Psoas muscle (tissue), 7 donors: ENCODE measurements at regions not wholly inside any gene's neighbourhood (a gene's known extent, or its start where the extent isn't known, plus 50 kb on each side); places are given as distances from the start of the nearest gene placed in this dataset.

ENCODE experiments used
- ATAC-seq, 4 donors: fragments of 200-7000 bp; cut with Tn5 transposase; one replicate each; pipeline ENCODE4 v1.9.1; 2020; ENCODE audit warnings: moderate library complexity in 3 of 4, mild to moderate bottlenecking in 2 of 4
- DNase-seq, 2 donors: peaks; one replicate each; pipeline ENCODE4 v3.0.0-alpha.2; 2020
- H3K27ac ChIP-seq: fragments of 200-600 bp; one replicate; pipeline ENCODE4 v1.8.0; 2022
- H3K27me3 ChIP-seq, 3 donors: fragments of 200-600 bp in 1 of 3; one replicate each; pipeline versions ENCODE4 v1.6.1 to v1.8.0; 2013 to 2022; ENCODE audit warnings: low read length in 2 of 3, mild to moderate bottlenecking in 2 of 3, moderate library complexity in 1 of 3; ENCODE audit not compliant: insufficient read depth in 3 of 3
- H3K36me3 ChIP-seq, 2 donors: fragments of 200-600 bp in 1 of 2; one replicate each; pipeline versions ENCODE4 v1.6.1 to v1.8.0; 2013 to 2022; ENCODE audit warnings: low read depth in 1 of 2, mild to moderate bottlenecking in 1 of 2, moderate library complexity in 1 of 2; ENCODE audit not compliant: insufficient read depth in 1 of 2
- H3K4me1 ChIP-seq: fragments of 200-600 bp; one replicate; pipeline ENCODE4 v1.8.0; 2022
- H3K4me3 ChIP-seq: fragments of 200-600 bp; one replicate; pipeline ENCODE4 v1.8.0; 2022; ENCODE audit warnings: mild to moderate bottlenecking
- H3K9me3 ChIP-seq: fragments of 200-600 bp; one replicate; pipeline ENCODE4 v1.8.0; 2022
- WGBS, 3 donors: extraction: QIAGEN DNeasy Blood & Tissue Kit; methylation state at CpG; one replicate each; pipeline versions ENCODE4 v1.1.6 to v1.1.7; 2013; 5-methylcytosine and 5-hydroxymethylcytosine counted together
- intact Hi-C, 2 donors: fragments of 100-400 bp; cut with DNase I; formaldehyde crosslinking; loops; one replicate each; pipeline versions ENCODE4 v1.11.0 to v1.14.2; 2022
- TF ChIP-seq, protein P1 (sequence below): fragments of 200-600 bp; IDR thresholded peaks from one replicate; pipeline ENCODE4 v1.8.0; 2022; ENCODE audit warnings: antibody characterized with exemption
- donor health status: healthy with polysubstance abuse.
- donor health status: DM: no; HTN: no; CAD: no; lungs with moderate emphysema.
- donor health status: Bipolar disorder and iron deficiency.
- donor health status: healthy.
- donor health status: DM: yes; HTN: yes; CAD: no.
- donor health status: DM: no; HTN: no; CAD: no.
- donor health status: DM: yes; HTN: yes; CAD: no.

DNA sequence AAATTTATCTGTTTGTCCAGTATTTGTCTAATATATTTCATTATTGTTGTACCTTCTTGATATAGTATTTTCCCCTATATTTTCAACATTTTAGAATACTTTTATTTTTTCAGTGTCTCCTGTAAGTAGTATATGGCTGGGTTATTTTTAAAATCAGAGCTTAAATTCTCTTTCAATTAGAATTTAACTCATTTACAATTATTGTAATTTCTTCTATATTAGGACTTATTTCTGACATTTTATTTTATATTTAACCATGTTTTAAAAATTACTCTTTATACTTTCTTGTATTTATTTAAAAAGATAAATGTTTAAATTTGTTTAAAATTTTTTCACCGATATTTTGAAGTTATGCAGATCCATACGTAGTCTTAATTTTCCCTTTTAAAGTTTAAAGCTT lies 220.0 kb upstream of the NPVF start:
- ATAC-seq, result no peak
- intact Hi-C loops, result no loop called here
- Histone ChIP-seq H3K4me1 (peaks cover 8% of the 10 kb centered on the region), H3K4me3 (no peak overlapping the region), H3K36me3 (no peaks in the 10 kb centered on the region), H3K9me3 (no peaks in the 10 kb centered on the region), H3K27ac (no peak overlapping the region), H3K27me3 (peaks cover 0 to 3% (median 0%) of the 10 kb centered on the region in 3 donors)
- 96 to 99% (median 97%) methylated on average over 2 of the region's 2 CpGs for WGBS, 3 donors
- TF ChIP-seq, protein P1, sequence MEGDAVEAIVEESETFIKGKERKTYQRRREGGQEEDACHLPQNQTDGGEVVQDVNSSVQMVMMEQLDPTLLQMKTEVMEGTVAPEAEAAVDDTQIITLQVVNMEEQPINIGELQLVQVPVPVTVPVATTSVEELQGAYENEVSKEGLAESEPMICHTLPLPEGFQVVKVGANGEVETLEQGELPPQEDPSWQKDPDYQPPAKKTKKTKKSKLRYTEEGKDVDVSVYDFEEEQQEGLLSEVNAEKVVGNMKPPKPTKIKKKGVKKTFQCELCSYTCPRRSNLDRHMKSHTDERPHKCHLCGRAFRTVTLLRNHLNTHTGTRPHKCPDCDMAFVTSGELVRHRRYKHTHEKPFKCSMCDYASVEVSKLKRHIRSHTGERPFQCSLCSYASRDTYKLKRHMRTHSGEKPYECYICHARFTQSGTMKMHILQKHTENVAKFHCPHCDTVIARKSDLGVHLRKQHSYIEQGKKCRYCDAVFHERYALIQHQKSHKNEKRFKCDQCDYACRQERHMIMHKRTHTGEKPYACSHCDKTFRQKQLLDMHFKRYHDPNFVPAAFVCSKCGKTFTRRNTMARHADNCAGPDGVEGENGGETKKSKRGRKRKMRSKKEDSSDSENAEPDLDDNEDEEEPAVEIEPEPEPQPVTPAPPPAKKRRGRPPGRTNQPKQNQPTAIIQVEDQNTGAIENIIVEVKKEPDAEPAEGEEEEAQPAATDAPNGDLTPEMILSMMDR, result no peak
- no peak for DNase-seq

DNA sequence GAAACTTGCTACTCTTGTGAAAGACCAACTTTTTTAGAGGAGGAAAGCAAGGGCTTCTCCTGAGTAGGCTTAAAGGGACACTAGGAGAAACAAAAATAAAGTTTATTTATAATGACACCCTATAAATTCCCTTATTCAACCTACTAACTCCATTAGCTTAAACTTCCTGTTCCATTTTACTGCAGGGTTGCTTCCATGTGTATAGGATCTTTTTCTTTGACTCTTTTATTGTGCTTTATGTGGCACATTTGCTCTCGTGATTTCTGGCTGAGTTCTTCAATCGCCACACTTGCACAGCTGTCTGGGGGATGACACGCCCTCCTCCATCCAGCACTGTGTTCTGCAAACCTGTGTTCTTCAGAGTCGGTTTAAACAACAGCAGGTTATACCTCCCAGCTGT lies 225.7 kb upstream of the NPVF start:
- peaks cover 22% of the 10 kb centered on the region for H3K4me1 ChIP-seq
- TF ChIP-seq, protein P1, result no peak
- no peak for DNase-seq
- intact Hi-C loops, result no loop called here
- H3K27ac ChIP-seq, result peak overlapping the region; percentile 55
- no peaks in the 10 kb centered on the region for H3K27me3 ChIP-seq
- no peak for ATAC-seq
- 26 to 28% (median 27%) methylated on average over 4 of the region's 4 CpGs for WGBS, 3 donors
- no peak overlapping the region for H3K4me3 ChIP-seq
- no peaks in the 10 kb centered on the region for H3K9me3 ChIP-seq
- no peaks in the 10 kb centered on the region for H3K36me3 ChIP-seq

DNA sequence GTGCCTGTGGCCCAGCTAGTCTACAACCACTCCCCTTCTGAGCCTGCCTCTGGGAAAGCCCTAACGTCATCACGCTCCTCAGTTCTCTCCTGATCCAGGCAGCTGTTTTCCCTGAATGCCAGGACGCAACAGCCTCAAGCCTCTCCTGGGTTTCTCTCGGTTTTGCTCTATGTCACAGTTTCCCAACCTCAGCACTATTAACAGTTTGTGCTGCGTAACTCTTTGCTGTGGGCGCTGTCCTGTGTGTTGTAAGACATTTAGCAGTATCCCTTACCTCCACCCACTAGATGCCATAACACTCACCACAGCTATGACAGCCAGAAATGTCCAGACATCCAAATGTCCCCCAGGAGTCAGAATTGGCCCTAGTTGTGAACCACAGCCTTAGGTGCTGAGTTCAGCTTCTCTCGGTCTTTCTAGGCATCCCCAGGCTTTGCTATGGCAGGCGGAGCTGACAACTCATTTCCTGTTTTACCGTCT lies 226.3 kb upstream of the NPVF start:
- TF ChIP-seq, protein P1, result no peak
- Histone ChIP-seq H3K27ac (peak overlapping the region; percentile 55), H3K36me3 (no peaks in the 10 kb centered on the region), H3K4me1 (peaks cover 22% of the 10 kb centered on the region), H3K27me3 (no peaks in the 10 kb centered on the region), H3K4me3 (peak overlapping the region; percentile 30), H3K9me3 (no peaks in the 10 kb centered on the region)
- DNase-seq, result peak; percentile 17 to 63
- intact Hi-C loops, result no loop called here
- 27 to 37% (median 35%) methylated on average over 9 of the region's 9 CpGs for WGBS, 3 donors
- ATAC-seq, result peak; percentile 59 to 94 (median 80)

DNA sequence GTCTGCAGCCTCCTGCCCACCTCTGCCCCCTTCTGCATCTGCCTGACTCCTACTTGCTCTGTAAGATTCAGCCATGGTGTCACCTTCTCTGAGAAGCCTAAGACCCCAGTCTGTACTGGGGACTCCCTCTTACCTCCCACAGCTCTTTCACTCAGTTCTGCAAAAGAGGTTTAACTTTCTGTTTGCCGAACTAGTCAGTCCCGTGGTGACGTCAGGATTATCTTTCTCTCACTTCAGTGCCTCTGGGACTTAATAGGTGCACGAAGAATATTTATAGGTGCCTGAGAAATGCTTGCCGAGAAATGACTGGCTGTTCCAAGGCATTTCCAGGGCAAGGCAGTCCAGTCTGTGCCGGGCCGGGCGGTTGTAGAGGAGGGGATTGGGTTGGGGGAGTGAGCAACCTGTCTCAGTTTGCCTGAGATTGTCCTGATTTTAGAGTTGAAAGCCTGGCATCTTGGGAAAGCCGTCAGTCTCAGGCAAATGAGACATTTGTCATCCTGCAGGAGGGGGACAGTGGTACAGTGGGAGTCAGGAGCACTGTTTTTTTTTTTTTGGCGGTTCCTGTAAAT lies 227.5 kb upstream of the NPVF start:
- peak in 1 of 4 donors; percentile 44 for ATAC-seq
- Histone ChIP-seq H3K27ac (no peak overlapping the region), H3K4me1 (peaks cover 22% of the 10 kb centered on the region), H3K9me3 (no peaks in the 10 kb centered on the region), H3K27me3 (no peaks in the 10 kb centered on the region), H3K36me3 (no peaks in the 10 kb centered on the region), H3K4me3 (no peak overlapping the region)
- DNase-seq, result no peak
- TF ChIP-seq, protein P1, result no peak
- intact Hi-C loops, result no loop called here
- WGBS, 3 donors, result 77 to 91% (median 77%) methylated on average over 10 of the region's 10 CpGs
